Astrocyte (in vitro differentiated cells and primary cell): ENCODE measurements at regions not wholly inside any gene's neighbourhood (a gene's known extent, or its start where the extent isn't known, plus 50 kb on each side); places are given as distances from the start of the nearest gene placed in this dataset.
"Not testable (repeated sequence)": the region's sequence is repeated elsewhere in the genome, so short reads cannot be mapped to it uniquely, and the experiment has no call there.

ENCODE experiments used
- DNase-seq: peaks from one replicate; pipeline ENCODE4 v3.0.0-alpha.2; 2010; ENCODE audit warnings: low read depth
- FAIRE-seq: peaks from 2 replicates; lab custom pipeline; 2011; peaks lifted over from hg19 to GRCh38; lab: Jason Lieb, UNC
- H2AFZ ChIP-seq: 2 replicates; pipeline ENCODE4 v1.6.0; 2012; ENCODE audit warnings: low read depth, low read length, inconsistent platforms
- H3K27ac ChIP-seq: 2 replicates; pipeline ENCODE4 v1.5.1; 2011; ENCODE audit warnings: low read depth, low read length, inconsistent platforms
- H3K27me3 ChIP-seq: 2 replicates; pipeline ENCODE4 v1.6.0; 2011; ENCODE audit warnings: low read length, inconsistent platforms; ENCODE audit not compliant: insufficient read depth
- H3K36me3 ChIP-seq: 2 replicates; pipeline ENCODE4 v1.5.1; 2011; ENCODE audit warnings: low read length, inconsistent platforms; ENCODE audit not compliant: insufficient read depth
- H3K4me1 ChIP-seq: 2 replicates; pipeline ENCODE4 v1.5.1; 2011; ENCODE audit warnings: low read length, inconsistent platforms; ENCODE audit not compliant: insufficient read depth
- H3K4me2 ChIP-seq: 2 replicates; pipeline ENCODE4 v1.6.0; 2012; ENCODE audit warnings: low read length, inconsistent platforms
- H3K4me3 ChIP-seq: 2 replicates; pipeline ENCODE4 v1.5.1; 2011; ENCODE audit warnings: low read depth, mild to moderate bottlenecking, low read length, inconsistent platforms; ENCODE audit not compliant: insufficient read depth
- H3K79me2 ChIP-seq: 2 replicates; pipeline ENCODE4 v1.6.0; 2012; ENCODE audit warnings: mild to moderate bottlenecking, low read length, inconsistent platforms; ENCODE audit not compliant: insufficient read depth
- H3K9ac ChIP-seq: 2 replicates; pipeline ENCODE4 v1.6.0; 2012; ENCODE audit warnings: mild to moderate bottlenecking, low read length, inconsistent platforms
- H3K9me3 ChIP-seq: 2 replicates; pipeline ENCODE4 v1.5.1; 2012; ENCODE audit warnings: low read depth, mild to moderate bottlenecking, low read length, inconsistent platforms; ENCODE audit not compliant: insufficient read depth
- H4K20me1 ChIP-seq: 2 replicates; pipeline ENCODE4 v1.6.0; 2012; ENCODE audit warnings: low read length, inconsistent platforms; ENCODE audit not compliant: insufficient read depth
- H3K27ac Mint-ChIP-seq: one replicate; pipeline ENCODE4 v1.8.0; 2021; ENCODE audit warnings: mild to moderate bottlenecking, mixed read lengths; ENCODE audit not compliant: unreplicated experiment
- H3K27me3 Mint-ChIP-seq: one replicate; pipeline ENCODE4 v1.8.0; 2021; ENCODE audit warnings: low read depth, mixed read lengths; ENCODE audit not compliant: unreplicated experiment
- H3K36me3 Mint-ChIP-seq: one replicate; pipeline ENCODE4 v1.8.0; 2021; ENCODE audit warnings: low read depth, mixed read lengths; ENCODE audit not compliant: unreplicated experiment
- H3K4me1 Mint-ChIP-seq: one replicate; pipeline ENCODE4 v1.8.0; 2021; ENCODE audit warnings: low read depth, mixed read lengths; ENCODE audit not compliant: unreplicated experiment
- H3K4me3 Mint-ChIP-seq: one replicate; pipeline ENCODE4 v1.8.0; 2021; ENCODE audit warnings: mild to moderate bottlenecking, moderate library complexity, mixed read lengths; ENCODE audit not compliant: unreplicated experiment
- H3K9me3 Mint-ChIP-seq: one replicate; pipeline ENCODE4 v1.8.0; 2021; ENCODE audit warnings: mild to moderate bottlenecking, mixed read lengths; ENCODE audit not compliant: unreplicated experiment
- EZH2 ChIP-seq: IDR thresholded peaks from 2 replicates; pipeline ENCODE4 v1.6.1; 2012; ENCODE audit warnings: mild to moderate bottlenecking, low read length, inconsistent platforms; ENCODE audit not compliant: insufficient read depth
- TF ChIP-seq, protein P1 (sequence below): IDR thresholded peaks from 2 replicates; pipeline ENCODE4 v1.5.1; 2011; ENCODE audit warnings: low read depth, mild to moderate bottlenecking, inconsistent platforms, low read length, moderate library complexity; ENCODE audit not compliant: insufficient read depth

- not testable (repeated sequence) for H2AFZ ChIP-seq, H3K36me3 ChIP-seq, H3K4me2 ChIP-seq, H3K4me3 ChIP-seq, H3K36me3 Mint-ChIP-seq, H3K4me1 ChIP-seq, H3K9ac ChIP-seq, H3K4me3 Mint-ChIP-seq, H3K27me3 ChIP-seq, H3K79me2 ChIP-seq, H3K4me1 Mint-ChIP-seq, H3K9me3 Mint-ChIP-seq, H3K27ac Mint-ChIP-seq, H3K27ac ChIP-seq, H3K27me3 Mint-ChIP-seq, H4K20me1 ChIP-seq, FAIRE-seq, DNase-seq, H3K9me3 ChIP-seq
Observed at GRCh38 chr4:121616449-121616848, 80.3 kb downstream of the ANXA5 start.

DNA sequence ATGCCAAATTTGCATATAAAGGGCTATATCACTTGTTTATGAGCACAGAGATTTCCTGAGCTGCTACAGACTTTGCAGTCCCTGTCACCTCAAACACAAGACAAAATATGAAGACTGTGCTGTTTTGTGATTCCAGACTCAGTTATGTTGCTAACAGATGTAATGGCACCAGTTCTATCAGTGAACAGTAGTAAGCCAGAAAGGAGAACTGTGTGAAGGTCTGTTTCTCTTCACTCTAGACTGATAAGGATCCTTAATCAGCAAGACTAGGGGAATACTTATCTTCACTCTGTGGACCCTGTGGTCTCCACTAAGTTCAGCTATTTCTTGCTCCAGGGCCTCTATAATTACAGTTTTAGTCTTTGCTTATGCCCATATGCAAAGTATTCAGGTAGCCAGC lies 82.7 kb downstream of the ANXA5 start:
- H3K9me3 ChIP-seq = no peaks in the 10 kb centered on the region
- no peak overlapping the region for H3K27ac Mint-ChIP-seq
- H3K9ac ChIP-seq = no peak overlapping the region
- H3K27me3 ChIP-seq = no peaks in the 10 kb centered on the region
- TF ChIP-seq, protein P1, sequence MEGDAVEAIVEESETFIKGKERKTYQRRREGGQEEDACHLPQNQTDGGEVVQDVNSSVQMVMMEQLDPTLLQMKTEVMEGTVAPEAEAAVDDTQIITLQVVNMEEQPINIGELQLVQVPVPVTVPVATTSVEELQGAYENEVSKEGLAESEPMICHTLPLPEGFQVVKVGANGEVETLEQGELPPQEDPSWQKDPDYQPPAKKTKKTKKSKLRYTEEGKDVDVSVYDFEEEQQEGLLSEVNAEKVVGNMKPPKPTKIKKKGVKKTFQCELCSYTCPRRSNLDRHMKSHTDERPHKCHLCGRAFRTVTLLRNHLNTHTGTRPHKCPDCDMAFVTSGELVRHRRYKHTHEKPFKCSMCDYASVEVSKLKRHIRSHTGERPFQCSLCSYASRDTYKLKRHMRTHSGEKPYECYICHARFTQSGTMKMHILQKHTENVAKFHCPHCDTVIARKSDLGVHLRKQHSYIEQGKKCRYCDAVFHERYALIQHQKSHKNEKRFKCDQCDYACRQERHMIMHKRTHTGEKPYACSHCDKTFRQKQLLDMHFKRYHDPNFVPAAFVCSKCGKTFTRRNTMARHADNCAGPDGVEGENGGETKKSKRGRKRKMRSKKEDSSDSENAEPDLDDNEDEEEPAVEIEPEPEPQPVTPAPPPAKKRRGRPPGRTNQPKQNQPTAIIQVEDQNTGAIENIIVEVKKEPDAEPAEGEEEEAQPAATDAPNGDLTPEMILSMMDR = no peak
- no peak for TF ChIP-seq EZH2
- H3K4me3 ChIP-seq = no peak overlapping the region
- no peak overlapping the region for H3K27ac ChIP-seq
- no peaks in the 10 kb centered on the region for H3K4me1 Mint-ChIP-seq
- no peak for FAIRE-seq
- no peak for DNase-seq
- no peaks in the 10 kb centered on the region for H4K20me1 ChIP-seq
- no peaks in the 10 kb centered on the region for H3K36me3 Mint-ChIP-seq
- H2AFZ ChIP-seq = no peak overlapping the region
- H3K4me2 ChIP-seq = no peak overlapping the region
- H3K9me3 Mint-ChIP-seq = no peaks in the 10 kb centered on the region
- no peak overlapping the region for H3K4me3 Mint-ChIP-seq
- H3K4me1 ChIP-seq = no peaks in the 10 kb centered on the region
- no peaks in the 10 kb centered on the region for H3K27me3 Mint-ChIP-seq
- no peaks in the 10 kb centered on the region for H3K36me3 ChIP-seq
- no peaks in the 10 kb centered on the region for H3K79me2 ChIP-seq

- DNase-seq (no peak), FAIRE-seq (no peak)
- H3K4me2 ChIP-seq = no peak overlapping the region
- no peaks in the 10 kb centered on the region for H4K20me1 ChIP-seq
- H3K79me2 ChIP-seq = no peaks in the 10 kb centered on the region
- Mint-ChIP-seq H3K4me3 (no peak overlapping the region), H3K9me3 (no peaks in the 10 kb centered on the region), H3K27me3 (no peaks in the 10 kb centered on the region), H3K36me3 (no peaks in the 10 kb centered on the region), H3K27ac (no peak overlapping the region), H3K4me1 (peaks cover 19% of the 10 kb centered on the region)
- no peak overlapping the region for H3K4me3 ChIP-seq
- TF ChIP-seq, protein P1 = no peak
- TF ChIP-seq EZH2 = no peak
- no peaks in the 10 kb centered on the region for H3K36me3 ChIP-seq
- no peak overlapping the region for H3K9ac ChIP-seq
- no peaks in the 10 kb centered on the region for H3K4me1 ChIP-seq
- H2AFZ ChIP-seq = no peak overlapping the region
- no peak overlapping the region for H3K27ac ChIP-seq
- H3K9me3 ChIP-seq = no peaks in the 10 kb centered on the region
- H3K27me3 ChIP-seq = no peaks in the 10 kb centered on the region
Observed at GRCh38 chr4:121599049-121599448, 97.7 kb downstream of the ANXA5 start.
